ENCODE measurements at regions not wholly inside any gene's neighbourhood (a gene's known extent, or its start where the extent isn't known, plus 50 kb on each side); places are given as distances from the start of the nearest gene placed in this dataset.

DNA sequence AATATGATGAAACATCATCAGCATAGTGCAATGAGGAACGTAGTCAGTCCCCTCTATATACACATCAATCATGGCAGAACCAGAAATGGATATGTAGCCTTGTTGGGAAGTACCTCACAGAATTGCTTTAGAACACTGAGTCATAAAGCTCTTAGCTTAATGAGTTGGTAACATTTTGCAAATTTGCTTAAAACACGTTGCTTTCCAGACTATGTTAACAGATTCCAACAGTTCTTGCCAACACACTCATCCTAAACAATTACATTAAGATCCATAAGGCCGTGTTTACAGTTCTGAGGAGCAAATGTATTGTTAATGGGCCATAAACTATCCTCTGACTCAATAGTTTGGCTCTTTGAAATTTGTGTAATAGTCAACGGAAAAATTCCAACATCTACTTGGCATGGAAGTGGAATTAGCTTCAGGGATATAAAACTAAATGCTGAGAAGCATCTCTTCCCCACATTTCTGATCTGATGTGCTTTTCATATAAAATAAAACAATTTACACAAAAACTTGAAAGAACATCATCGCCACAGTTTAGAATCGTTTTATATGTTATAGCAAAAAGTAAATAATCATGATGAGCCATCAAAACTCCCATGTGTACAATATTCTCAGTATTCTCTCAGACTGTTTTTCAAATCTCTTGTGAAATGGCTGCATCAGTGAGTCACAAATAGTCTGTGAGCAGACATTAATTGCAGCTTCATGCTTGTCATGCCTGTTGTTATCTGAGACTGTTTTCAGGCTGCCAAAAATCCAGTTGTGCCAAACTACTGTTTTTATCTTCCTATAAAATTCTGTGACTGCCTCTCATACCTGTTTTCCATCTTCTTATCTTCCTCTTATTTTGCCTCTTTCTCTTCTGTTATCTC, 291.9 kb downstream of the COX7C start:
- ChIA-PET POLR2A (no interaction called here), CTCF (interaction anchor here (1.7 kb wide), 1 partner anchor 13 kb away, joined by 6 read pairs; no protein-coding TSS in a partner anchor)
- TF ChIP-seq, protein P1, sequence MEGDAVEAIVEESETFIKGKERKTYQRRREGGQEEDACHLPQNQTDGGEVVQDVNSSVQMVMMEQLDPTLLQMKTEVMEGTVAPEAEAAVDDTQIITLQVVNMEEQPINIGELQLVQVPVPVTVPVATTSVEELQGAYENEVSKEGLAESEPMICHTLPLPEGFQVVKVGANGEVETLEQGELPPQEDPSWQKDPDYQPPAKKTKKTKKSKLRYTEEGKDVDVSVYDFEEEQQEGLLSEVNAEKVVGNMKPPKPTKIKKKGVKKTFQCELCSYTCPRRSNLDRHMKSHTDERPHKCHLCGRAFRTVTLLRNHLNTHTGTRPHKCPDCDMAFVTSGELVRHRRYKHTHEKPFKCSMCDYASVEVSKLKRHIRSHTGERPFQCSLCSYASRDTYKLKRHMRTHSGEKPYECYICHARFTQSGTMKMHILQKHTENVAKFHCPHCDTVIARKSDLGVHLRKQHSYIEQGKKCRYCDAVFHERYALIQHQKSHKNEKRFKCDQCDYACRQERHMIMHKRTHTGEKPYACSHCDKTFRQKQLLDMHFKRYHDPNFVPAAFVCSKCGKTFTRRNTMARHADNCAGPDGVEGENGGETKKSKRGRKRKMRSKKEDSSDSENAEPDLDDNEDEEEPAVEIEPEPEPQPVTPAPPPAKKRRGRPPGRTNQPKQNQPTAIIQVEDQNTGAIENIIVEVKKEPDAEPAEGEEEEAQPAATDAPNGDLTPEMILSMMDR (IDR thresholded peaks at IDR 0.05; ENCODE audit: control extremely low read depth, extremely low read depth, low read depth, missing control alignments) = no peak
- DNase-seq (ENCODE audit: extremely low spot score) = no peak

DNA sequence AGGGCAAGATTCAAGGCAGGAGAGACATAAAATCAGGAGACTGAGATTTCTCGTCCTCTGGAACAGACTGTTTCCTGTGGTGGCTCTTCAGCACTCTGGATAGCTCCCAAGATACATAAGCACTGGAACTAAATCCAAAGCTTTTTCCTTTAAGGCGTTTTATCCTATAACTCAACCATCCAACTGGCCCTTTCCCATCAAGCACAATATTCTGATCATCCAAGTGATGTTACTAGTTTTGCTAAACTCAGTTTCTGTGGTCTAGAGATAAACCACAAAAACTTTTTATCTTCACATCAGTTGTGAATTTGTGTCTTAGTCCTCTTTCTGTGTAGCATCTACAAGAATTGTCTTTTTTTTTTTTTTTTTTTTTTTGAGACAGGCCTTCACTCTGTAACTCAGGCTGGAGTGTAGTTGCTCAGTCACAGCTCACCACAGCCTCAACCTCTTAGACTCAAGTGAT, 299.4 kb downstream of the COX7C start:
- TF ChIP-seq, protein P1 (IDR thresholded peaks at IDR 0.05; ENCODE audit: control extremely low read depth, extremely low read depth, low read depth, missing control alignments) = no peak
- POLR2A ChIA-PET = no interaction called here
- DNase-seq (ENCODE audit: extremely low spot score) = no peak
- CTCF ChIA-PET = interaction anchor here (1.2 to 1.5 kb wide), 2 partner anchors 15 to 16 kb away, joined by 4 to 5 read pairs; no protein-coding TSS in a partner anchor

DNA sequence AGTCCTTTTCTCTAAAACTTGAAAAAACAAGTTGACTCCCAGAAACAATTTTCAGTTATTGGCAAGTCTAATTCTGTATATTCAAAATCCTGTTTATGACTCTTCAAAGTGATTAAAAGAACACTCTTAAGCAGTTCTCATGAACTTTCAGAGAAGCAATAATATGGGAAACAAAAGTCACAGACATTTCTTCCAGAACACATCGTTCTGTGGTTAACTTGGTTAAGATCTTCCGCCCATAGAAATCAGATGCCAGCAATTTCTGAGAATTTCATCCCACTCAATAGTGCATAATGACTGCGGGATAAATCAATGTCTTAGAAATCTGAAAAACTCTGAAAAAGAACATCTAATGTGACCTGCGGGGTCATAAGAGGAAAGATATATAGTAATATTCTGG, 300.5 kb downstream of the COX7C start:
- TF ChIP-seq, protein P1 (IDR thresholded peaks at IDR 0.05; ENCODE audit: control extremely low read depth, extremely low read depth, low read depth, missing control alignments) = no peak
- ChIA-PET CTCF (no interaction called here), POLR2A (no interaction called here)
- DNase-seq (ENCODE audit: extremely low spot score) = no peak

DNA sequence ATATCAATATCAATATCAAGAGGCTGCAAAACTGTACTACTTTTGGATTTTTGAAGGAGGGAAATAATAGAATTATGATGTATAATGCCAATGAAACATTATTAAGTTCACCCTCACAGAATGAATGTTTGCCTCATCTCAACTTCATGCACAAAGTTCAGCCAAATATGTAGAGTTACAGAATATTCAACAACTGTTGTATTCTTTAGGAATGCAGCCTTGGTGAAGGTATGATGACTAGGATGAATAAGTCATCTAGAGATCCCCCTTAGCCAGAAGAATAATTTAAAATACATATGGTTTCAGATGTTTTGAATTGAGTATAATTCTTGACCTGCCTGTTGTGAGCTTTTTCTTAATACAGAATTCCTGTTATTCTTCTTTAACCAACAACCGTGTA, 308.3 kb downstream of the COX7C start:
- DNase-seq (ENCODE audit: extremely low spot score) = no peak
- ChIA-PET CTCF (no interaction called here), POLR2A (no interaction called here)
- TF ChIP-seq, protein P1 (IDR thresholded peaks at IDR 0.05; ENCODE audit: control extremely low read depth, extremely low read depth, low read depth, missing control alignments) = no peak

DNA sequence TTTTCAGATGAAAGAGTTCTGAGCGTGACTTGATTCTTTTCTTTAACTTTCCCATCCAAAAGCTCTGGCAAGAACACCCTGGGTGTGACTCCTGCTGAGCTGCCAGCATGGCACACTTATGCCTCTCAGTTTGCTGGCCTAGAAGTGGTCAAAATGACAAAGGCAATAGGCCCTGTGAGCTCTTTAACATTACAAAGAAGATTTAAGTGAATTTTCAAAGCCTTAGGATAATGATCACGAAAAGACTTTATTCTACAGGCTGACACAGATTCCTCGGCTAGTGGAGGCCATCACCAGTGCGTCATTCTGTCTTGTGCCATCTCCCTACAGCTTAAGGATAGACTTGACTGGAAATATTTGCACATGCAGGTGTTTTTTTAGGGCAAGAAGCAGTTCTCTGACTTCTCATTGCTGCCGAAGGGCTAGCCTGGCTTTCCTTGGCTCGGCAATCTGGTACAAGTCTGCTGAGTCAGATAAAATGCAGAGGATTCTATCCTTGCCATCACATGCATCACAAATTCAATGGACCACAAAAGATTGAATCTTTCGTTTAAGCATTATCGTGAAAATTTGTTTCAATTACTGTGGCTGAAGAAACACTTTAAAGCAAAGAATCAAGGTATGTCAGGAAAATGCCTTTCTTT, 311.5 kb downstream of the COX7C start:
- TF ChIP-seq, protein P1 (IDR thresholded peaks at IDR 0.05; ENCODE audit: control extremely low read depth, extremely low read depth, low read depth, missing control alignments) = no peak
- POLR2A ChIA-PET = no interaction called here
- DNase-seq (ENCODE audit: extremely low spot score) = no peak
- CTCF ChIA-PET = no interaction called here

DNA sequence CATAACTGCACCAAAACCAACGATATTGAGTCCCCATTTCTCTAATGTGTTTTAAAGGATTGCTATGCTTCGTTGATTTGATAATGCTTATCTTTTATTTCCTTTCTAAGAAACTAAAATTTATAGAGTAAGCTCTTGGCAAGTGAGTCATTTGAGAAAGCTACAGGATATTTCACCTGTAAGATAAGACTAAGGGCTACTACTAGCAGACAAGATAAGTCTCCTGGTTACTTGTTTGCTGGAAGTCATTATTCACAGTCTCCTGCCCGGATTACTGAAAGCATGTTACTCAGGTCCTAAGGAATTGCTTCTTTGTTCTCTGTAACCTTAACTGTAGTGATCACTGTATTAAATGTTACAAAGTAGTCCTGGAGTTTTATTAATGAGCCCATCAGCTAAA, 315.9 kb upstream of the RASA1 start:
- ChIA-PET POLR2A (no interaction called here), CTCF (no interaction called here)
- no peak for DNase-seq (ENCODE audit: extremely low spot score)
- TF ChIP-seq, protein P1 (IDR thresholded peaks at IDR 0.05; ENCODE audit: control extremely low read depth, extremely low read depth, low read depth, missing control alignments) = no peak
